ENCODE measurements at regions not wholly inside any gene's neighbourhood (a gene's known extent, or its start where the extent isn't known, plus 50 kb on each side); places are given as distances from the start of the nearest gene placed in this dataset.
A peak's percentile ranks its signal among the peaks of the same experiment; 100 is the strongest.

DNA sequence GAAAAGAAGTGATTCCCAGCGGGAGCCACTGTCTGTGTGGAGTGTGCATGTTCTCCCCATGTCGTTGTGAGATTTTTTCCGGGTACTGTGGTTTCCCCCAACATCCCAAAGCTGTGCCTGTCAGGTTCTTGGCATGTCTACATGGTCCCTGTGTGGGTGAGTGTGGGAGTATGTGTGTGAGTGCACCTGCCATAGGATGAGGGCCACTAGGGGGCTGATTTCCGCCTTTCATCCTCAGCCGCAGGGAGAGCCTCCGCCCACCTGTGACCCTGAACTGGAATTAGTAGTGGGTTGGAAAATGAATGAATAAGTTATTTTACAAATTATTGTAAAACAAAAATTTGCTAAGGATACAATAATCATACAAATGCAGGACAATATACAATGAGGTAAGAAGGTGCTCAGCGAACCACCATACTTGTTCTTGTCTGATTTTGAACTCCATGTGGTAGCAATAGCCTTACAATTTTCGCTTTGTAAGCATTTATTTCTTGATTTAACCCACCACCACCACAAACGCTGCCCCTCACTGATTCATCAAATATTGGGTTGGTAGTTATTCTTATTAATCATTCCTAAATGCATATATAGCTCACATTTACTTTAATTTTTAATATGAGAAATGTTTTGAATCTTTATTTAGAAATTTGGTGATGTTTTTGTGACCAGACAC, 641.2 kb upstream of the VSTM2A start:
- H3K4me3 ChIP-seq = no peak overlapping the region
- H3K4me1 ChIP-seq (replicated peaks in 1 of 2; ENCODE audit: control insufficient read depth in 2 of 2, insufficient read depth in 2 of 2, low read length in 2 of 2) = no peaks in the 10 kb centered on the region
- no peak for FAIRE-seq
- in situ Hi-C loops (cut with MboI) (no loop called here), intact Hi-C loops (cut with micrococcal nuclease) (no loop called here)
- DNase-seq (ENCODE audit: extremely low read depth in 1 of 4, low spot score in 3 of 4) = peak in 1 of 4 experiments; percentile 7
- H3K9me3 ChIP-seq (replicated peaks; ENCODE audit: control insufficient read depth, insufficient read depth, low read depth, low read length) = no peaks in the 10 kb centered on the region
- ChIA-PET POLR2A (no interaction called here), CTCF (ENCODE audit: low intra/inter-chr PET ratio) (no interaction called here)
- no peaks in the 10 kb centered on the region for H3K79me2 ChIP-seq (ENCODE audit: control insufficient read depth, insufficient read depth, low read length)
- ATAC-seq = no peak
- H3K36me3 ChIP-seq (ENCODE audit: control insufficient read depth, insufficient read depth, low read length) = no peaks in the 10 kb centered on the region
- H3K9me1 ChIP-seq (ENCODE audit: control insufficient read depth, insufficient read depth, low read length) = no peaks in the 10 kb centered on the region
- BruUV-seq (replicated peaks) = no TSS peak
- H3K4me2 ChIP-seq (ENCODE audit: insufficient read depth, low read length) = no peak overlapping the region
- H3K9ac ChIP-seq (ENCODE audit: insufficient read depth in 1 of 2, low read depth in 2 of 2, low read length in 2 of 2) = no peak overlapping the region
- no peaks in the 10 kb centered on the region for H3K27me3 ChIP-seq (ENCODE audit: control insufficient read depth in 2 of 2, insufficient read depth in 2 of 2, low read length in 2 of 2)
- H2AFZ ChIP-seq (ENCODE audit: low read depth, low read length) = no peak overlapping the region
- H3K27ac ChIP-seq (ENCODE audit: extremely low read depth, low read depth, low read length) = no peak overlapping the region
- 3% methylated on average over 9 of the region's 9 CpGs for WGBS (ENCODE audit: insufficient coverage, low coverage, missing lambda C conversion rate)
- no peaks in the 10 kb centered on the region for H4K20me1 ChIP-seq (replicated peaks; ENCODE audit: control insufficient read depth, insufficient read depth, low read length)
- TF ChIP-seq ZNF23 (CRISPR knock-in tag; IDR thresholded peaks at IDR 0.05) (no peak), ZNF561 (CRISPR knock-in tag; conservative IDR thresholded peaks at IDR 0.05) (no peak), RBM34 (IDR thresholded peaks at IDR 0.05; ENCODE audit: borderline replicate concordance, insufficient read depth, low read length) (no peak), ZNF324 (CRISPR knock-in tag; IDR thresholded peaks at IDR 0.05) (no peak), SAP30 (IDR thresholded peaks at IDR 0.05; ENCODE audit: borderline replicate concordance, insufficient read depth, low read depth, low read length, poor library complexity, severe bottlenecking) (no peak), ZNF140 (CRISPR knock-in tag; IDR thresholded peaks at IDR 0.05) (no peak), KLF13 (tag; IDR thresholded peaks at IDR 0.05; ENCODE audit: borderline replicate concordance, low read depth) (no peak), POLR2G (IDR thresholded peaks at IDR 0.05; ENCODE audit: low read depth, low read length) (no peak), ZFP1 (CRISPR knock-in tag; IDR thresholded peaks at IDR 0.05) (no peak), WHSC1 (IDR thresholded peaks at IDR 0.05; ENCODE audit: low read length) (no peak), NUFIP1 (IDR thresholded peaks at IDR 0.05; ENCODE audit: partially characterized antibody) (no peak), SAFB (IDR thresholded peaks at IDR 0.05; ENCODE audit: borderline replicate concordance, low read depth, low read length) (no peak), HCFC1 (IDR thresholded peaks at IDR 0.05; ENCODE audit: low read depth, low read length) (no peak), ZSCAN32 (CRISPR knock-in tag; IDR thresholded peaks at IDR 0.05) (no peak)
- TF ChIP-seq, protein P1, sequence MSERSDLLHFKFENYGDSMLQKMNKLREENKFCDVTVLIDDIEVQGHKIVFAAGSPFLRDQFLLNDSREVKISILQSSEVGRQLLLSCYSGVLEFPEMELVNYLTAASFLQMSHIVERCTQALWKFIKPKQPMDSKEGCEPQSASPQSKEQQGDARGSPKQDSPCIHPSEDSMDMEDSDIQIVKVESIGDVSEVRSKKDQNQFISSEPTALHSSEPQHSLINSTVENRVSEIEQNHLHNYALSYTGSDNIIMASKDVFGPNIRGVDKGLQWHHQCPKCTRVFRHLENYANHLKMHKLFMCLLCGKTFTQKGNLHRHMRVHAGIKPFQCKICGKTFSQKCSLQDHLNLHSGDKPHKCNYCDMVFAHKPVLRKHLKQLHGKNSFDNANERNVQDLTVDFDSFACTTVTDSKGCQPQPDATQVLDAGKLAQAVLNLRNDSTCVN (CRISPR knock-in tag; IDR thresholded peaks at IDR 0.05) = no peak
- TF ChIP-seq, protein P2, sequence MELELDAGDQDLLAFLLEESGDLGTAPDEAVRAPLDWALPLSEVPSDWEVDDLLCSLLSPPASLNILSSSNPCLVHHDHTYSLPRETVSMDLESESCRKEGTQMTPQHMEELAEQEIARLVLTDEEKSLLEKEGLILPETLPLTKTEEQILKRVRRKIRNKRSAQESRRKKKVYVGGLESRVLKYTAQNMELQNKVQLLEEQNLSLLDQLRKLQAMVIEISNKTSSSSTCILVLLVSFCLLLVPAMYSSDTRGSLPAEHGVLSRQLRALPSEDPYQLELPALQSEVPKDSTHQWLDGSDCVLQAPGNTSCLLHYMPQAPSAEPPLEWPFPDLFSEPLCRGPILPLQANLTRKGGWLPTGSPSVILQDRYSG (tag; conservative IDR thresholded peaks at IDR 0.05; ENCODE audit: low read depth) = no peak
- TF ChIP-seq, protein P3, sequence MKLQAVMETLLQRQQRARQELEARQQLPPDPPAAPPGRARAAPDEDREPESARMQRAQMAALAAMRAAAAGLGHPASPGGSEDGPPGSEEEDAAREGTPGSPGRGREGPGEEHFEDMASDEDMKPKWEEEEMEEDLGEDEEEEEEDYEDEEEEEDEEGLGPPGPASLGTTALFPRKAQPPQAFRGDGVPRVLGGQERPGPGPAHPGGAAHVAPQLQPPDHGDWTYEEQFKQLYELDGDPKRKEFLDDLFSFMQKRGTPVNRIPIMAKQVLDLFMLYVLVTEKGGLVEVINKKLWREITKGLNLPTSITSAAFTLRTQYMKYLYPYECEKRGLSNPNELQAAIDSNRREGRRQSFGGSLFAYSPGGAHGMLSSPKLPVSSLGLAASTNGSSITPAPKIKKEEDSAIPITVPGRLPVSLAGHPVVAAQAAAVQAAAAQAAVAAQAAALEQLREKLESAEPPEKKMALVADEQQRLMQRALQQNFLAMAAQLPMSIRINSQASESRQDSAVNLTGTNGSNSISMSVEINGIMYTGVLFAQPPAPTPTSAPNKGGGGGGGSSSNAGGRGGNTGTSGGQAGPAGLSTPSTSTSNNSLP (IDR thresholded peaks at IDR 0.05; ENCODE audit: borderline replicate concordance, low read depth, low read length) = no peak
- TF ChIP-seq, protein P4, sequence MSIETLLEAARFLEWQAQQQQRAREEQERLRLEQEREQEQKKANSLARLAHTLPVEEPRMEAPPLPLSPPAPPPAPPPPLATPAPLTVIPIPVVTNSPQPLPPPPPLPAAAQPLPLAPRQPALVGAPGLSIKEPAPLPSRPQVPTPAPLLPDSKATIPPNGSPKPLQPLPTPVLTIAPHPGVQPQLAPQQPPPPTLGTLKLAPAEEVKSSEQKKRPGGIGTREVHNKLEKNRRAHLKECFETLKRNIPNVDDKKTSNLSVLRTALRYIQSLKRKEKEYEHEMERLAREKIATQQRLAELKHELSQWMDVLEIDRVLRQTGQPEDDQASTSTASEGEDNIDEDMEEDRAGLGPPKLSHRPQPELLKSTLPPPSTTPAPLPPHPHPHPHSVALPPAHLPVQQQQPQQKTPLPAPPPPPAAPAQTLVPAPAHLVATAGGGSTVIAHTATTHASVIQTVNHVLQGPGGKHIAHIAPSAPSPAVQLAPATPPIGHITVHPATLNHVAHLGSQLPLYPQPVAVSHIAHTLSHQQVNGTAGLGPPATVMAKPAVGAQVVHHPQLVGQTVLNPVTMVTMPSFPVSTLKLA (conservative IDR thresholded peaks at IDR 0.05) = no peak
